ENCODE measurements at regions not wholly inside any gene's neighbourhood (a gene's known extent, or its start where the extent isn't known, plus 50 kb on each side); places are given as distances from the start of the nearest gene placed in this dataset.

DNA sequence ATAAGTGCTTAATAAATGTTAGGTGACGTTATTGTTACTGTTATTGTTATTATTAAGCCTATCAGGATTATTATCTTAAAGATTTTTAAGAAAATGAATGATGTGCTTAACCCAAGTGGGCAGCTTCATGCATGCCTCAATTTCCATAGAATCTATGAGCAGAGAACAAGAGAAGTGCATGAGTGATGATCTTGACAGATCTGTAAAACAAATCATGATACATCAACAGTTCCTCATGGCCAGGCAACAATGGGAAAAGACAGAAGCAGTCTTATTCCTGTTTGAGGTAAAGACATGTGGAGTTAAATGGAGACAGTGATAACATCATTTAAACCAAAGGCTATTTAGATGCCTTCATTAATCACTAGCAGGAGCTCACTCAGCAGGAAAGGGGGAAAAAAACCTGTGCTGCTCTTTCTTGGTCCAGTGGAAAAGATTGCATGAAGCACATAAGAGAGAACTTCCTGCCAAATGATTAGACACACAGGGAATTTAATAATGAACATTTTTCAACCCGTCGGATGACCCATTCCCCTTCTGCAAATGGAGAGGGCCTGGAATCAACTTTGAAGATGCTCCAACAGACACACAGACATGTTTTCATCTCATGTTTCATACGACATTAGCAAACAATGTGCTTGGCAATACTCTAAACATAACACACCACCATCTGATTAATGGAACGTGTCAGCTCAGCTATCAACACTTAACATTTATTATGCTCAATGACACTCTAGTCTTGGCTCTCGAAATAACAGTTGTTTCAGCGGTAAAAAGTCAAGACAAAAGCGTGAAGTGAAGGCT is 212.2 kb upstream of the LRRN1 start:
- no peak for DNase-seq (ENCODE audit: extremely low spot score)
- no peak for TF ChIP-seq NFRKB (IDR thresholded peaks at IDR 0.05)
- TF ChIP-seq BHLHE40 (IDR thresholded peaks at IDR 0.05; ENCODE audit: borderline replicate concordance), result no peak
- no peak for TF ChIP-seq HDGF (IDR thresholded peaks at IDR 0.05; ENCODE audit: borderline replicate concordance)
- CTCF ChIA-PET, result no interaction called here
- POLR2A ChIA-PET, result no interaction called here

- ChIA-PET CTCF (no interaction called here), POLR2A (no interaction called here)
- TF ChIP-seq FOXM1 (IDR thresholded peaks at IDR 0.05; ENCODE audit: borderline replicate concordance), result no peak
- DNase-seq (ENCODE audit: extremely low spot score), result no peak
These were observed 212.9 kb upstream of the LRRN1 start for GRCh38 chr3:3586336-3586735.

- CTCF ChIA-PET, result no interaction called here
- TF ChIP-seq TARDBP (IDR thresholded peaks at IDR 0.05) (no peak), L3MBTL2 (conservative IDR thresholded peaks at IDR 0.05) (no peak), FOXA1 (IDR thresholded peaks at IDR 0.05) (no peak), HDGF (IDR thresholded peaks at IDR 0.05; ENCODE audit: borderline replicate concordance) (no peak), ARNT (IDR thresholded peaks at IDR 0.05) (no peak), BHLHE40 (IDR thresholded peaks at IDR 0.05; ENCODE audit: borderline replicate concordance) (no peak), FOXM1 (IDR thresholded peaks at IDR 0.05; ENCODE audit: borderline replicate concordance) (no peak), LEF1 (IDR thresholded peaks at IDR 0.05; ENCODE audit: borderline replicate concordance) (no peak)
- POLR2A ChIA-PET, result no interaction called here
- DNase-seq (ENCODE audit: extremely low spot score), result no peak
These were observed 219.6 kb upstream of the LRRN1 start for GRCh38 chr3:3579658-3580057.

GRCh38 chr3:3578718-3579117 is 220.5 kb upstream of the LRRN1 start:
- no peak for DNase-seq (ENCODE audit: extremely low spot score)
- TF ChIP-seq CTBP1 (IDR thresholded peaks at IDR 0.05; ENCODE audit: borderline replicate concordance), result no peak
- TF ChIP-seq L3MBTL2 (conservative IDR thresholded peaks at IDR 0.05), result no peak
- no peak for TF ChIP-seq FOXA1 (IDR thresholded peaks at IDR 0.05)
- no peak for TF ChIP-seq HDGF (IDR thresholded peaks at IDR 0.05; ENCODE audit: borderline replicate concordance)
- TF ChIP-seq LEF1 (IDR thresholded peaks at IDR 0.05; ENCODE audit: borderline replicate concordance), result no peak
- TF ChIP-seq ARNT (IDR thresholded peaks at IDR 0.05), result no peak
- TF ChIP-seq PKNOX1 (IDR thresholded peaks at IDR 0.05), result no peak
- TF ChIP-seq BHLHE40 (IDR thresholded peaks at IDR 0.05; ENCODE audit: borderline replicate concordance), result no peak
- TF ChIP-seq SP1 (IDR thresholded peaks at IDR 0.05), result no peak
- TF ChIP-seq NFRKB (IDR thresholded peaks at IDR 0.05), result no peak
- TF ChIP-seq SUZ12 (IDR thresholded peaks at IDR 0.05), result no peak
- TF ChIP-seq FOXK2 (IDR thresholded peaks at IDR 0.05), result no peak
- TF ChIP-seq ELF4 (IDR thresholded peaks at IDR 0.05), result no peak
- TF ChIP-seq ZNF384 (IDR thresholded peaks at IDR 0.05), result no peak
- TF ChIP-seq TARDBP (IDR thresholded peaks at IDR 0.05), result no peak
- TF ChIP-seq FOXM1 (IDR thresholded peaks at IDR 0.05; ENCODE audit: borderline replicate concordance), result no peak
- CTCF ChIA-PET, result no interaction called here

DNA sequence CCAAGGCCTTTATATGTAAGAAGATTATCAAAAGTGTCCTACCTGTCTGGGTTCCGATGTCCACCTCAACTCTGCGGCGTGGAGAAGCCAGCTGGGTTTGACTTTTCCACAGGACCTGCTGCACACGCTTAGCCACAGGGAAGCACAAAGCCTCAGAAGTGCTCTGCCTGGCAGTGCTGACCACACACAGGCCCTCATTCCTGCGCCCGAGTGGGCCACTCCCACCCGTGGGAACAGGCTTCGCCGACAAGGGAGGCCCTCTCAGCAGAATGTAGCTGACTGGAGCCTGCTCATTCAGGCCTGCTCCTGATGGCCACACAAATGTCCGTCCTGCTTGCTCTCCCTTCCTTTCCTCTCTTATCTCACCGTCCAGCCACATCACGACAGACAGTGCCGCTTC is 221.4 kb upstream of the LRRN1 start:
- no peak for DNase-seq (ENCODE audit: extremely low spot score)

More at GRCh38 chr3:3578718-3579117, 220.5 kb upstream of the LRRN1 start:
- POLR2A ChIA-PET, result no interaction called here

GRCh38 chr3:3573341-3573740 is 225.9 kb upstream of the LRRN1 start:
- CTCF ChIA-PET, result no interaction called here
- TF ChIP-seq LEF1 (IDR thresholded peaks at IDR 0.05; ENCODE audit: borderline replicate concordance) (no peak), FOXA1 (IDR thresholded peaks at IDR 0.05) (no peak), ARNT (IDR thresholded peaks at IDR 0.05) (no peak), FOXK2 (IDR thresholded peaks at IDR 0.05) (no peak), NFRKB (IDR thresholded peaks at IDR 0.05) (no peak), ELF4 (IDR thresholded peaks at IDR 0.05) (no peak), SP1 (IDR thresholded peaks at IDR 0.05) (no peak)
- POLR2A ChIA-PET, result no interaction called here
- no peak for DNase-seq (ENCODE audit: extremely low spot score)

More for the DNA sequence above, 221.4 kb upstream of the LRRN1 start:
- ChIA-PET POLR2A (no interaction called here), CTCF (no interaction called here)
- TF ChIP-seq CTBP1 (IDR thresholded peaks at IDR 0.05; ENCODE audit: borderline replicate concordance) (no peak), LEF1 (IDR thresholded peaks at IDR 0.05; ENCODE audit: borderline replicate concordance) (no peak), SP1 (IDR thresholded peaks at IDR 0.05) (no peak), SUZ12 (IDR thresholded peaks at IDR 0.05) (no peak), HDGF (IDR thresholded peaks at IDR 0.05; ENCODE audit: borderline replicate concordance) (no peak), ARNT (IDR thresholded peaks at IDR 0.05) (no peak), L3MBTL2 (conservative IDR thresholded peaks at IDR 0.05) (no peak), NFRKB (IDR thresholded peaks at IDR 0.05) (no peak), BHLHE40 (IDR thresholded peaks at IDR 0.05; ENCODE audit: borderline replicate concordance) (no peak)

- POLR2A ChIA-PET, result no interaction called here
- DNase-seq (ENCODE audit: extremely low spot score), result no peak
- TF ChIP-seq HDGF (IDR thresholded peaks at IDR 0.05; ENCODE audit: borderline replicate concordance) (no peak), BHLHE40 (IDR thresholded peaks at IDR 0.05; ENCODE audit: borderline replicate concordance) (no peak), SP1 (IDR thresholded peaks at IDR 0.05) (no peak), SUZ12 (IDR thresholded peaks at IDR 0.05) (no peak), NFRKB (IDR thresholded peaks at IDR 0.05) (no peak)
- CTCF ChIA-PET, result no interaction called here
These were observed 238.5 kb upstream of the LRRN1 start for GRCh38 chr3:3560591-3561311.

DNA sequence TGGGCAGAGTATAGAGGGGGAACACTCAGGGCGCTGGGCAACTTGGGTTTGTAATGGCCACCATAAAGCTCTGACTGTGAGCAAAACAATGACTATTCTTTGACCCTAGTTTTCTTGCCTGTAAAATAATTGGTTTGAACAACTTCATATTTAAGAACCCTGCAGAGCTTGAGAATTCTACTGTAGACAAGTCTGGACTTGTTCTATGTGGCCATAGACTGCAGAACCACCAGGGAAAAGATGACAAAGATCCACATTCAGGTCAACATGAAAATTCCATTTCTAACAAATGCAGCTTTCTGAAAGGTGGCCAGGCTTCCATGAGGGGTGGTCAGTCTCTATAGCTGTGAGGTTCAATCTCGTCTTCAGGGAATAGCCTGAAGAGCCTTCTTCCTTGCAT is 239.4 kb upstream of the LRRN1 start:
- no peak for DNase-seq (ENCODE audit: extremely low spot score)
- TF ChIP-seq NFRKB (IDR thresholded peaks at IDR 0.05), result no peak
- no peak for TF ChIP-seq SP1 (IDR thresholded peaks at IDR 0.05)
- no peak for TF ChIP-seq FOXM1 (IDR thresholded peaks at IDR 0.05; ENCODE audit: borderline replicate concordance)
- no peak for TF ChIP-seq FOXA1 (IDR thresholded peaks at IDR 0.05)
- TF ChIP-seq L3MBTL2 (conservative IDR thresholded peaks at IDR 0.05), result no peak
- TF ChIP-seq CTBP1 (IDR thresholded peaks at IDR 0.05; ENCODE audit: borderline replicate concordance), result no peak
- TF ChIP-seq HDGF (IDR thresholded peaks at IDR 0.05; ENCODE audit: borderline replicate concordance), result no peak
- TF ChIP-seq ELF4 (IDR thresholded peaks at IDR 0.05), result no peak
- TF ChIP-seq TARDBP (IDR thresholded peaks at IDR 0.05), result no peak
- no peak for TF ChIP-seq BHLHE40 (IDR thresholded peaks at IDR 0.05; ENCODE audit: borderline replicate concordance)
- TF ChIP-seq LEF1 (IDR thresholded peaks at IDR 0.05; ENCODE audit: borderline replicate concordance), result no peak
- TF ChIP-seq PKNOX1 (IDR thresholded peaks at IDR 0.05), result no peak
- no peak for TF ChIP-seq SUZ12 (IDR thresholded peaks at IDR 0.05)
- TF ChIP-seq FOXK2 (IDR thresholded peaks at IDR 0.05), result no peak
- no peak for TF ChIP-seq ARNT (IDR thresholded peaks at IDR 0.05)
- TF ChIP-seq ZNF384 (IDR thresholded peaks at IDR 0.05), result no peak
- POLR2A ChIA-PET, result no interaction called here
- CTCF ChIA-PET, result no interaction called here
